ENCODE measurements at regions not wholly inside any gene's neighbourhood (a gene's known extent, or its start where the extent isn't known, plus 50 kb on each side); places are given as distances from the start of the nearest gene placed in this dataset.

DNA sequence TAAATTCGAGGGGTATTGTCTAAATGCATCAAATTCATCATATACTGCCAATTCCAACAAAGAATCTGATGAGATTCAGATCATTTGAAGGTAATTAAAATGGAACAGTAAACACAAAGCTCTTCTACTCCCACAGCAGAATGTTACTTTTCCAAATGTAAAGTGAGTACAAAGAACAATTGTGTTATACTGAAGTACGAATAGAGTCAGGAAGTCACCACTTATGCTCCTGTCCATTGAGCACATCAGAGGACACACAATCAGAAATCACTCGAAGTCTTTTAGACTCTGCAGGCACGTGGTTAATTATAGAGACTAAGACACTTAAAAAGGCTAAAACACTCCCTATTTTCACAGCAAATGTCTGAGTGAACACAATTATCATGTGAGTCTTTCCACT, 388.5 kb upstream of the MIS18BP1 start:
- TF ChIP-seq, protein P1, sequence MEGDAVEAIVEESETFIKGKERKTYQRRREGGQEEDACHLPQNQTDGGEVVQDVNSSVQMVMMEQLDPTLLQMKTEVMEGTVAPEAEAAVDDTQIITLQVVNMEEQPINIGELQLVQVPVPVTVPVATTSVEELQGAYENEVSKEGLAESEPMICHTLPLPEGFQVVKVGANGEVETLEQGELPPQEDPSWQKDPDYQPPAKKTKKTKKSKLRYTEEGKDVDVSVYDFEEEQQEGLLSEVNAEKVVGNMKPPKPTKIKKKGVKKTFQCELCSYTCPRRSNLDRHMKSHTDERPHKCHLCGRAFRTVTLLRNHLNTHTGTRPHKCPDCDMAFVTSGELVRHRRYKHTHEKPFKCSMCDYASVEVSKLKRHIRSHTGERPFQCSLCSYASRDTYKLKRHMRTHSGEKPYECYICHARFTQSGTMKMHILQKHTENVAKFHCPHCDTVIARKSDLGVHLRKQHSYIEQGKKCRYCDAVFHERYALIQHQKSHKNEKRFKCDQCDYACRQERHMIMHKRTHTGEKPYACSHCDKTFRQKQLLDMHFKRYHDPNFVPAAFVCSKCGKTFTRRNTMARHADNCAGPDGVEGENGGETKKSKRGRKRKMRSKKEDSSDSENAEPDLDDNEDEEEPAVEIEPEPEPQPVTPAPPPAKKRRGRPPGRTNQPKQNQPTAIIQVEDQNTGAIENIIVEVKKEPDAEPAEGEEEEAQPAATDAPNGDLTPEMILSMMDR (IDR thresholded peaks at IDR 0.05; ENCODE audit: low read depth, low read length, missing input control): no peak
- TF ChIP-seq RAD21 (IDR thresholded peaks at IDR 0.05) (no peak), FOXA1 (IDR thresholded peaks at IDR 0.05) (no peak), SP1 (IDR thresholded peaks at IDR 0.05) (no peak), TAF1 (conservative IDR thresholded peaks at IDR 0.05) (no peak), MAX (IDR thresholded peaks at IDR 0.05) (no peak), YY1 (IDR thresholded peaks at IDR 0.05) (no peak), GABPA (IDR thresholded peaks at IDR 0.05 in 1 of 2, conservative IDR thresholded peaks at IDR 0.05 in 1 of 2) (no peak), REST (IDR thresholded peaks at IDR 0.05) (no peak), RXRA (IDR thresholded peaks at IDR 0.05) (no peak), HNF4G (IDR thresholded peaks at IDR 0.05) (no peak)
- TF ChIP-seq, protein P2, sequence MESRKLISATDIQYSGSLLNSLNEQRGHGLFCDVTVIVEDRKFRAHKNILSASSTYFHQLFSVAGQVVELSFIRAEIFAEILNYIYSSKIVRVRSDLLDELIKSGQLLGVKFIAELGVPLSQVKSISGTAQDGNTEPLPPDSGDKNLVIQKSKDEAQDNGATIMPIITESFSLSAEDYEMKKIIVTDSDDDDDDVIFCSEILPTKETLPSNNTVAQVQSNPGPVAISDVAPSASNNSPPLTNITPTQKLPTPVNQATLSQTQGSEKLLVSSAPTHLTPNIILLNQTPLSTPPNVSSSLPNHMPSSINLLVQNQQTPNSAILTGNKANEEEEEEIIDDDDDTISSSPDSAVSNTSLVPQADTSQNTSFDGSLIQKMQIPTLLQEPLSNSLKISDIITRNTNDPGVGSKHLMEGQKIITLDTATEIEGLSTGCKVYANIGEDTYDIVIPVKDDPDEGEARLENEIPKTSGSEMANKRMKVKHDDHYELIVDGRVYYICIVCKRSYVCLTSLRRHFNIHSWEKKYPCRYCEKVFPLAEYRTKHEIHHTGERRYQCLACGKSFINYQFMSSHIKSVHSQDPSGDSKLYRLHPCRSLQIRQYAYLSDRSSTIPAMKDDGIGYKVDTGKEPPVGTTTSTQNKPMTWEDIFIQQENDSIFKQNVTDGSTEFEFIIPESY (IDR thresholded peaks at IDR 0.05): no peak

Data from liver (tissue), 3 donors.